SK-N-SH (cell line): ENCODE measurements at regions not wholly inside any gene's neighbourhood (a gene's known extent, or its start where the extent isn't known, plus 50 kb on each side); places are given as distances from the start of the nearest gene placed in this dataset.

Experiments used
- CTCF ChIP-seq: fragments of 200-600 bp; sonication (generic); IDR thresholded peaks from 2 replicates; pipeline ENCODE4 v1.6.1; 2017; ENCODE audit warnings: antibody characterized with exemption, mild to moderate bottlenecking, moderate library complexity
- ELF1 ChIP-seq: IDR thresholded peaks from 2 replicates; pipeline ENCODE4 v1.4.0; 2012
- EP300 ChIP-seq, 2 experiments: IDR thresholded peaks; 2 replicates each; pipeline versions ENCODE4 v1.4.0 to v1.6.1; 2012; ENCODE audit warnings: borderline replicate concordance in 1 of 2, low read depth in 1 of 2, low read length in 1 of 2
- MAX ChIP-seq: IDR thresholded peaks from 2 replicates; pipeline ENCODE4 v1.4.0; 2012; ENCODE audit warnings: low read depth
- POLR2AphosphoS5 ChIP-seq: IDR thresholded peaks from 2 replicates; pipeline ENCODE4 v1.6.1; 2012; ENCODE audit warnings: low read depth, low read length
- RCOR1 ChIP-seq: fragments of 150-350 bp; IDR thresholded peaks from 2 replicates; pipeline ENCODE4 v1.6.1; 2017; ENCODE audit warnings: antibody characterized with exemption, low read length
- USF2 ChIP-seq: fragments of 150-350 bp; IDR thresholded peaks from 2 replicates; pipeline ENCODE4 v1.6.1; 2017; ENCODE audit warnings: antibody characterized with exemption, low read length, low read depth, borderline replicate concordance

GRCh38 chr4:85029453-85029852 lies 63.0 kb upstream of the WDFY3 start:
- no peak for TF ChIP-seq CTCF
- TF ChIP-seq MAX = no peak
- TF ChIP-seq EP300 (IDR thresholded peaks at IDR 0.05; ENCODE audit: borderline replicate concordance in 1 of 2, low read depth in 1 of 2, low read length in 1 of 2) = no peak
- TF ChIP-seq ELF1 = no peak
- no peak for TF ChIP-seq RCOR1
- TF ChIP-seq USF2 = no peak
- TF ChIP-seq POLR2AphosphoS5 = no peak
